ENCODE measurements at regions not wholly inside any gene's neighbourhood (a gene's known extent, or its start where the extent isn't known, plus 50 kb on each side); places are given as distances from the start of the nearest gene placed in this dataset.

DNA sequence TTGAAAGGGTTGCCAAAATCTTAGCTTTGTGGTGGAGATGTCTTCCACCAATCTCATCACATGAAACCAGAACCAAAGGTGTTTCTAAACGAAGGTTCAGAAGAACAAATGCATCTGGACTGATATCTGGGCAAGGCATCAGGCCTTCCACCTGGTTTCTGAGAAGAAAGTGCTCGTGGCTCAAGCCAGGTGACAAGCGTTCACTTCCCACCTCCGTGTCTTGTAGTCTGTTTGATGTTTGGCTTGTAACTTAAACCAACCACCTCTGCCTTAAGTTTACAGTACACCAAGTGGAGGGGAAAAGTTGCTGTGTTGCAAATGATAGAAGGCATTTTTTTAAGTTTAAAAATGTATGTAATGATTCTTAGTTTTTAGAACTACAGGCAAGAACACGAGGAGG lies 66.9 kb upstream of the MAP3K7 start:
- H3K4me3 ChIP-seq (ENCODE audit: low read depth, low read length, poor library complexity, severe bottlenecking), result no peak overlapping the region
- H3K27me3 ChIP-seq (replicated peaks; ENCODE audit: insufficient read depth, low read depth, low read length, poor library complexity), result peaks cover 11% of the 10 kb centered on the region
- BruUV-seq (replicated peaks), result no TSS peak
- DNase-seq (ENCODE audit: low spot score), result no peak
- intact Hi-C loops (cut with micrococcal nuclease; ENCODE audit: unreplicated experiment), result no loop called here
- H3K27ac ChIP-seq (ENCODE audit: low read depth, low read length, poor library complexity, severe bottlenecking), result no peak overlapping the region
- H3K36me3 ChIP-seq (ENCODE audit: insufficient read depth, low read length, poor library complexity, severe bottlenecking), result no peaks in the 10 kb centered on the region
- ChIA-PET CTCF (no interaction called here), POLR2A (ENCODE audit: low non-redundant PET) (no interaction called here)
- H3K4me1 ChIP-seq (ENCODE audit: insufficient read depth, low read length, poor library complexity, severe bottlenecking), result no peaks in the 10 kb centered on the region
- no peaks in the 10 kb centered on the region for H3K9me3 ChIP-seq (ENCODE audit: low read depth, low read length, poor library complexity, severe bottlenecking)
- no peak for TF ChIP-seq CTCF (conservative IDR thresholded peaks at IDR 0.05; ENCODE audit: low read depth, low read length)
- TF ChIP-seq EZH2 (IDR thresholded peaks at IDR 0.05; ENCODE audit: borderline replicate concordance, low read depth, low read length, poor library complexity, severe bottlenecking), result no peak

- no peaks in the 10 kb centered on the region for H3K4me1 ChIP-seq (ENCODE audit: insufficient read depth, low read length, poor library complexity, severe bottlenecking)
- no peaks in the 10 kb centered on the region for H3K9me3 ChIP-seq (ENCODE audit: low read depth, low read length, poor library complexity, severe bottlenecking)
- POLR2A ChIA-PET (ENCODE audit: low non-redundant PET), result interaction anchor here (0.5 kb wide), 1 partner anchor 806 kb away, joined by 4 read pairs; no protein-coding TSS in a partner anchor
- TF ChIP-seq CTCF (conservative IDR thresholded peaks at IDR 0.05; ENCODE audit: low read depth, low read length) (no peak), EZH2 (IDR thresholded peaks at IDR 0.05; ENCODE audit: borderline replicate concordance, low read depth, low read length, poor library complexity, severe bottlenecking) (no peak)
- no peak overlapping the region for H3K4me3 ChIP-seq (ENCODE audit: low read depth, low read length, poor library complexity, severe bottlenecking)
- intact Hi-C loops (cut with micrococcal nuclease; ENCODE audit: unreplicated experiment), result no loop called here
- CTCF ChIA-PET, result no interaction called here
- no TSS peak for BruUV-seq (replicated peaks)
- no peak overlapping the region for H3K27ac ChIP-seq (ENCODE audit: low read depth, low read length, poor library complexity, severe bottlenecking)
- no peaks in the 10 kb centered on the region for H3K36me3 ChIP-seq (ENCODE audit: insufficient read depth, low read length, poor library complexity, severe bottlenecking)
- no peak for DNase-seq (ENCODE audit: low spot score)
- no peaks in the 10 kb centered on the region for H3K27me3 ChIP-seq (replicated peaks; ENCODE audit: insufficient read depth, low read depth, low read length, poor library complexity)
These were observed 63.4 kb upstream of the MAP3K7 start for GRCh38 chr6:90650041-90650940.

DNA sequence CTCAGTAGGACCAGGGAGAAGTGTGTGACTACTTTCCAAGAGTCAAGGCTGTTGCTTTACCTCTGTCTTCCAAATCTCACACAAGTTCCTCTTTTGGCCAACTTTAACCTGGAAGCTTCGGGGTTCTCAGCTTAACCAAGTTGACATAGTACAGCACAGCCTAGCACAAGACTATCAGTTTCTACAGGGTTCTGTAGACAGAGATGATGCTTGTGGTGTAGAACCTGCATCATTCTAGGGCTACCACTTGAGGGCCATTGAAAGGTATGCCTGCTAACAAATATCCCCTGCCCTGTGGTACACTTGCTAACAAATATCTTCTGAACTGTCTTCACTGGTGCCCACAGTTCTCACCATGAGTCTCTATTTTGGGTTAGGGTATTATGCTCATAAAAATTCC lies 62.0 kb upstream of the MAP3K7 start:
- H3K4me1 ChIP-seq (ENCODE audit: insufficient read depth, low read length, poor library complexity, severe bottlenecking), result no peaks in the 10 kb centered on the region
- DNase-seq (ENCODE audit: low spot score), result no peak
- no TSS peak for BruUV-seq (replicated peaks)
- H3K36me3 ChIP-seq (ENCODE audit: insufficient read depth, low read length, poor library complexity, severe bottlenecking), result no peaks in the 10 kb centered on the region
- ChIA-PET POLR2A (ENCODE audit: low non-redundant PET) (no interaction called here), CTCF (no interaction called here)
- H3K27ac ChIP-seq (ENCODE audit: low read depth, low read length, poor library complexity, severe bottlenecking), result no peak overlapping the region
- H3K27me3 ChIP-seq (replicated peaks; ENCODE audit: insufficient read depth, low read depth, low read length, poor library complexity), result no peaks in the 10 kb centered on the region
- H3K9me3 ChIP-seq (ENCODE audit: low read depth, low read length, poor library complexity, severe bottlenecking), result no peaks in the 10 kb centered on the region
- H3K4me3 ChIP-seq (ENCODE audit: low read depth, low read length, poor library complexity, severe bottlenecking), result no peak overlapping the region
- intact Hi-C loops (cut with micrococcal nuclease; ENCODE audit: unreplicated experiment), result no loop called here
- TF ChIP-seq CTCF (conservative IDR thresholded peaks at IDR 0.05; ENCODE audit: low read depth, low read length), result no peak
- TF ChIP-seq EZH2 (IDR thresholded peaks at IDR 0.05; ENCODE audit: borderline replicate concordance, low read depth, low read length, poor library complexity, severe bottlenecking), result no peak

Measured in A673 (cell line).